ENCODE measurements at regions not wholly inside any gene's neighbourhood (a gene's known extent, or its start where the extent isn't known, plus 50 kb on each side); places are given as distances from the start of the nearest gene placed in this dataset.

DNA sequence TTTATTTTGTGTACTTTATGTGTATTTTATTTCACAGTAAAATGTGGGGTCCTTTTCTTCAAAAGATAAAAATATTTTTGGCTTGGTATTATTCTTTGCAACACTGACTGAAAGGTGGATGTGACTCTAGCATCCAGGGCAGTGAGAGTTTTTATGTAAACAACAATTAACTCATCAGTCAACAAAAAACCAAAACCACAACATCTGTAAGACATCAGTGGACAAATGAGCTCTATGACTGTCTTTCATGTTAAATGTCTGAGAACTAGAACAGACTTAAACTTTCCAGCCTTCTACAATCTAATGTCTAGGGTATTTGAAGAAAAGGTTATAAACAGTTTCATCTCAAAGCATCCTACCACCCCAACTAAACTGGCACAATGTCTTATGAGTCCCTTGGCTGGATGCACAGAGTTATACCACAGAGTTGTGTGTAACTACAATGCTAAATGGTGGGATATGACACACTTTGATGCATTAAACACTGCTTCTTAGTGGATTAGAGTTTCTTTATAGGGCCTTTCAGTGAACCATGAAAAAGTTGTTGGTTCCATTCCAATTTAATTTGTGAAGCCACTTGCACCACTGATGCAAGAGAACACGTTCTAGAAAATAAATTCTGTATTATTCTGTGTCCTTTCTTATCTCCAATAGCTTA is 544.2 kb upstream of the KLF12 start:
- DNase-seq, result no peak

DNA sequence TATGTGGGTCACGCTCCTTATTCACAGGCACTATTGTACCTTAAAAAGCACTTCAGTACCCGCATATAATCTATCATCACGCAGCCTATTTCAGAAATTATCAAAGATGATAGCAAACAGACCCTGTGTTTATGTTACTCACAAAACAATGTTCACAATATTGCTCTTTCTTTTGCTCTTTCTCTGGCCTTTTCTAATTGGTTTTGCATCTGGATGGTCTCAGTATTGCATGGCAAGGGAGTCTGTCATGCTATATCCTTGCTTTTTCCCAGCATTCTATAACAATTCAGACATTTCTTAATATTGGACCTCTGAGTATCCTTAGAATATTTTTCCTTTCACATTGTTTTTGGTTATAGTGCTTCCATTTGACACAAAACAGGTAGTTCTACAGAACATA is 541.8 kb upstream of the KLF12 start:
- DNase-seq, result no peak

DNA sequence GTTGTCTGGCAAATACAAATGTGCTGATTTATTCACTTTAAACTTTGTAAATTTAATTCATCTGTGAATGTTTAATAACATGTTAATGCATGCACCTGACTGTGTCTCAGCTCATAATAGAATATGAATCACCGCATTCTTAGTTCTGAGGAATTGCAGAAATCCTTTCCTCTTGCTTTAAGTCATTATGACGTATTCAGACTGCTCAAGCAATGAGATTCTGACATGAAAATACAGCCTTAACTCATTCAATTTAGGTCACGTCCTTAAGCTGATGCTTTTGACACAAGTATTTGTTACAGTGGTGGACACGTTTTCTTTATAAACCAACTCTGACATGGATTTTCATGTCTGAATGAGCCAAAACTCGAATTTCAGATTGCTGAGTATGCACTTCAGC is 541.0 kb upstream of the KLF12 start:
- no peak for DNase-seq

DNA sequence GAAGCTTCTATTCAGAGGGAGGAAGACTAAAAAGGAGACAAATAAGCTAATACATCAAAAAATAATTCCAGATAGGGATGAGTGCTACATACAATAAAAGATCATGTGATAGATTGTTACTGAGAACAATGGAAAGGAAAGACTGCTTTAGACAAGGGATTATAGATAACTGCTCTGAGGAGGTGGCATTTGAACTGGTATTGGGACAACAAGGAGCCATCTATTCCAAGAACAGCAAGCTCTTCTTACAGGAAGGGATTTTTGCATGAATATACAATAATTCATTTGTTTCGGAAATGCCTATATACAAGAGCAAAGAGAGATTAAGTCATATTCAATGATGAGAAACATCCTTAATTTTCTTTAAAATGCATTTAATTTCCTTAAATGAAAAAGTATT is 540.5 kb upstream of the KLF12 start:
- DNase-seq, result no peak

DNA sequence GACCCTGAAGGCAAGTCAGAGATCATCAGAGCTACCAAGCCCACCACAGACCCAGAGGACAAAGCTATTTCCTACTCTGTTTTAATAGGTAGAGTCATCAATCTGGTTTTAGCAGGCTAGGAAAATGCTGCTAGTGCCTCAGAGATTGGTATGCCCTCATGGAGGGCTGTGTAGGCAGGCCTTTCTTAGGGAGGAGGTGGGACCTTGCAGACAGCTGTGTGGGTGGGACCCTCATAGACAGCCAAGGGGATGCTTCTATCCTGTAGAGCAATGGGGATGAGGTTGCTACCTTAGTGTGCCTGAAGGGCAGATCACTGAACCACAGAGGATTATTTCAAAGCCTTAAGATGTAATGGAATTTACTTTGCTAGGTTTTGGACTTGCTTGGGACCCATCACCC is 534.9 kb upstream of the KLF12 start:
- no peak for DNase-seq

DNA sequence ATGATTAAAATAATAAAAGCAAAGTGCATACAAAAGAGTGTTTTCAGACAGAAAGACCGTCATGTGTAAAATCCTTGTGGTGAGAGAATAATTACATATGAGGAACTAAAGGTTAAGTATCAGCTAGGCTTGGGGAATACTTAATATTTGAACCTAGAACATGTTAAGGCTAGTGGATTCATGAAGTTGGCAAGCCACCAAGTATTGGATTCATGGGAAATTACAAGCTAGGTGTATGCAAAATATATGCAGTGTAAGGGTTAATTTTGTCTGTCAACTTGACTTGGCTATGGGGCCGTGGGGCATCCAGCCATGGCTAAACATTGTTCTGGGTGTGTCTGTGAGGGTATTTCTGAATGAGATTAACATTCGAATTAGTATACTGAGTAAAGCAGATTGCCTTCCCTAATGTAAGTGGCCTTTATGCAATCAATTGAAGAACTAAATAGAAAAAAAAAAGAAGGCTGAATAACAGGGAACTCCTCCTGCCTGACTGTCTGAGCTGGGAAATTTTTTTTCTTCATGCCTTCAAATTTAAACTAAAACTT is 533.5 kb upstream of the KLF12 start:
- DNase-seq, result no peak

DNA sequence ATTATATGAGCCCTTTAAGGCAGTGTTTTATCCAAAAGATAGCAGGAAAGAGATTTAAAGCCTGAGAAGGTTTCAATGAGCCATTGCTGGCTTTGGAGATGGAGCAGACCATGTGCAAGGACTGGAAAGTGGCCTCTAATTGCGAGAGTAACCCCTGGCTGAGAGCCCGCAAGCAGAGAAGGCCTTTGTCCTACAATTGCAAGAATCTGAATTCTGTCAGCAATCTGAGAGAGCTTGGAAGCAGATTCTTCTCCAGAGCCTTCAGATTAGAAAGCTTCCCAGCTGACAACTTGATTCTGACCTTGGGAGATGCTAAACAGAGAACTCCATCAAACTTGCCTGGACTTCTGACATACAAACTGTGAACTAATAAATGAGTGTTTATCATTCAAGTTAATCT is 528.7 kb upstream of the KLF12 start:
- DNase-seq, result no peak

DNA sequence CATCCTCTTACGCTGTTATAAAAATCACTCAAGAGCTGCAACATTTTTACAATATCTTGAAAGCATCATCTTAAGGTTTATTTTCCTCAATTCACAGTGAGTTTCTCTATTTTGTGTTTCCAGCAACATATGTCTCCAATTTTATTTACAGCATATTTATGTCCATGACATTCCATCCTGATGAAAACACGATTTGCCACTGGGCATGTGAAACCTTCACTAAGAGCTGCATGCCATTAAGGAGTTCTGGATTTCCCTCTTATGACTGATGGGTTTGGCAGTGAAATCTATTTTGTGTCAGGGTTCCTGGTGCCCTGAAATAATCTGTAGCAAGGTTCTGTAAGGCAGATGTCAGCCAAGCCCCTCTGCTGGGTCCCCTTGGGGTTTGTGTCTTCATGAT is 527.6 kb upstream of the KLF12 start:
- DNase-seq, result no peak

DNA sequence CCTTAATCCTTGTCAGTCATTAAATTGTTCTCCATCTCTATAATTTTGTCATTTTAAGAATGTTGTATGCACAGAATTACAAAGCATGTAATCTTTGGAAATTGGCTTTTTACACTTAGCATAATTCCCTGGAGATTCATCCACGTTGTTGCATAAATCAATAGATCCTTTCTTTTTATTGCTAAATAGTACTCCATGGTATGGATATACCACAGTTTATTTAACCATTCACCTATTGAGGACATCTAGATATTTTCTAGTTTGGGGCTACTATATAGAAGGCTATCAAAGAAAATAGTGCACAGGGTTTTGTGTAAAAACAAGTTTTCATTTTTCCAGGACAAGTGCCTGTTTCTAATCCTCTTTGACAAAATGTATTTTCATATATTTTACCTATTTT is 523.6 kb upstream of the KLF12 start:
- DNase-seq, result no peak

DNA sequence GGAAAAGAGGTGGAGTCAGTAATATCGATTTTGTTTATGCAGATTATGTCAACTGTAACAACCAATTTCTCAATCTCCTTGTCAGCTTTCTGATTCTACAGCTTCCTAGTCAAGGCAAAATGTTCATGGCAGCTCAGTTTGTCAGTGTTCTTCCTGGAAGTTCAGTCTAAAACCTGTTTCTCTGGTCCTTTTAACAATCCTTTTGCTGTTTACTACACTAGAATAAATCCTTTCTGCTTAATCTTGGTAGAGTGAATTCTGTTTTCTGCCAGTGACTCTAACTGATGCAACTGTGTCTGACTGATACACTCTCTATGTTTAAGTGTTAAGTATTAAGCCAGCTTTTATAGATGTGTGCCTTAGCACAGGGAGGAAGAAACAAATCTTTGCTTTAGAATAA is 516.9 kb upstream of the KLF12 start:
- DNase-seq, result no peak

DNA sequence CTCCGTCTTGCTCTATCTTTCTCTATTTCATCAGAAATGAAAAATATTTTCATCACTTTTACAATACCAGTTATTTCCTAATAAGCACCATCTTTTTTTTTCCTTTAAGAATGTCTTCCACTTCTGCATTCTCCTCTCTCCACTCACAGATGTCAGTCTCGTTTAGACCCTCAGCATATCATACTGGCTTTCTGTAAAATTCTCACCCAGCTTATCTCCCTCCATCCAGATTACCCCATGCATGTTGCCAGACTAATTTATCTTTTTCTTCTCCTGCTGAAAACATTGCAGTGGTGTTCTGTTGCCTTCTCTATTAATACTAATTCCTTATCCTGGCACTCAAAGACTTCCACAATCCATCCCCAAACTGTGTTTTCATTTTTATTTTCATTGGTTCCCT is 513.8 kb upstream of the KLF12 start:
- no peak for DNase-seq

DNA sequence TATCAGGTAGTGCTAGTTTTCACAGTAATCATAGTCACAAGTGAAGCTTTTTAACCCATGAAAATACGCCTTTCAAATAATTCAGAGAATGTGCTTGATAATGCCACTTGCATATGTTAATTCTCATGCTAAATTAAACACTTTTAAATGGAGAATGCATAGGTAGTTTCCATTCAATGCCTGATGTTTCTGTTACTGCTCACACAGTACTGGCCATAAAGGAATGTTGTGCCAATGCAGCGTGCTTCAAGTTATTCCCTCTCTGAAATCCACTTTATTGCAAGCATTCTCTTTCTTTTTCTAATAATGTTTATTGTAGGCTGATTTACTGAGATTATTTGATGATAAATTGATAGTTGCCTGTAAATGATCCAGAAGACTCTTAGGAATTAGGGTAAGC is 513.0 kb upstream of the KLF12 start:
- DNase-seq, result no peak

DNA sequence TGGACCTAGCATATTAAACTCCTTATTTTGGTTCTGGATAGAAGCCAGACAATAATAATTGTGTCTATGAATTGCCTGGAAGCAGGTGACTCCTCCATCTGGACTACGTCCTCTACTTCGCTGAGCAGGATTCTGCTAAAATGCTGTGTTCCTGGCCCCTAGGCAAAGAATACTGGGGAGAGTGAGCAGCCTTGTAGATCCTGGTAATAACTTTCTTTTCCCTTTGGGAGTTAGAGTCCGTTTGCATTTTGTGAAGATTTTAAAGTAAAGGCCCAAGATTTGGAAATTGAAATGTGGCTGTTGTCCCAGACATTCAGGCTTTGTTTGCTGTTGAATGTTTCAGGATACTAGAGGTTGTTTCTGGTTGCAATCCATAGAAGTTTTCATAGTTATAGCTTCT is 511.9 kb upstream of the KLF12 start:
- no peak for DNase-seq

DNA sequence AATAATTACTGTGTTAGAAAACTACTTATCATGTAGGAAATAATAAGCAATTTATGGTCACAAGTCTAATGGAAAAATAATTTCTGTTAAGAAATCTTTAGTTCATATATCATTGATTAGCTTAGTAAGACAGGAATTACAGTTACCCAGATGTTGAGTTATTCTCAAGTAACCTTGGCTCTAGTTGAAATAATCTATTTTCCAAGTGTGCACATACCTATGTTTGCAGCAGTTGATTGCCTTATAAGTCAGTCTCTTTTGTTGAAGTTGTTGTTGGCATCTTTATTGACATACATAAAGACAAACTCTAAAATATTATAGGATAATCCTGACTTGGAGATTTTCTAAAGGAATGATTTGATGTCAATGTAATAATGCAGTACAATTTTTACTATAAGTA is 511.4 kb upstream of the KLF12 start:
- no peak for DNase-seq

DNA sequence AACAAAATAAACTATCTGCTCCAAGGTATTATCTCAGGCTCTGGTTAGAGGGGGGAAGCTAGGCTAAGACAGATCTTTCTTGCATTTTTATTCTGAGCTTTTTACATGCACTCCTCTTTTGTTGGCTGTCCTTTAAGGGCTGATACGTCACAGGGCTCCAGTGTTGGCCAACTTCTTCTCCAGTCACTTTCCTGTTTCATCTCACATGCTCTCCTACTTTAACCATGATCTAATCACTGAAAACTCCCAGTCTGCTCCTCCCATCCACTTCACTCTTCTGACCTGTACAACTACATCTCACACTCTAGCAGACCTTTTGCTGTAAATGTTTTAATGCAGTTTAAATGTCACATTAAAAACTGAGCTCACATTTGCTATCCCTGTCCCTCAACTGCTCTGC is 510.0 kb upstream of the KLF12 start:
- no peak for DNase-seq

DNA sequence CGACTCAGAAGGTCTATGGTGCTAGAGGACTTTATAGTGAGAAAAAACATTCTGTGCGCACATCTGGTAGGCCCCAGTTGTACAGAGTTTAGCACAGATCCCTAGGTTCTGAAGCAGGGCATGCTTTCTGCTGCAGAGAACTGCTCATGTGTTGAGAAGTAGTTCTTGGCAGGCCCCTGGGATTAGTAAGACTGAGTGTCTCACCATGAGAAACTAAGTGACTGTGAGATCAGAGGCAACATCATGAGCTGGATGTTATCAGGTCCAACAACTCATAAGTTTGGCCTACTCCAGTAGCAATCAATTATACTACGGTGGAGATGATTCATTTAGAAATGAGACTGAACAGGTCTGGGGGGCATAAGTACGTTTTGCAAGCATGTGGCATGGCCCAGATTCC is 507.4 kb upstream of the KLF12 start:
- DNase-seq, result no peak

DNA sequence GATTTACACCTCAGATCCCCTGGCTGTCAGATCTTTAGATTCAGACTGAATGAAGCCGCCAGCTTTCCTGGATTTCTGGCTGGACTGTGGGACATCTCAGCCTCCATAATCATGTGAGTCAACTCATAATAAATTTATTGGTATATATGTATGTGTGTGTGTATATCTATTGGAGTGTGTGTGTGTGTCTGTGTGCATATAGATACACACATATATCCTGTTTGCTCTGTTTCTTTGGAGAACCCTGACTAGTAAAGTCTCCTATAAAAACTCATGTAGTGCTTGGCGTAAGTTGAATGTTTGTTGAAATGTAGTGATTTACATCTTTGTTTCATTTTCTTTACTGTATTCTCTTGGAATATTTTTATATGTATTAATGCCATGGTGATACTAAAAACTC is 499.5 kb upstream of the KLF12 start:
- DNase-seq, result no peak

DNA sequence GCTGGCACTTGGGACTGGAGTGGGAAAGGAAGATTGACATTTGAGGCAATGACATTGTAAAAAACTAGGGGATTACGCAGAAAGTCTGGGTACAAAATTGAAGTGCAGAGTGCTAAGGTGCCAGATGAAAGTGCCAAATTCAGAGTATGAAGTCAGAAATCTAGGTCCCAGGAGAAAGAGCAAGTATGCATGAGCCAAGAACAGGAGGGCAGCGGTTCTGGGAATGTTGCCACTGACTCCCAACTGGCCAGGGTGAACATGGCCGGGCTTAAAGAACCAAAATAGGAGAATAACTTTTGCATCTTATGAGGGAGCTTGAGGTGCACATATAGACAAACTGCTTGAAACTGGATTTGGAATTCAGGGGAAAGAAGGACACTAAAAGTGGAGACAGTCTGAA is 495.8 kb upstream of the KLF12 start:
- DNase-seq, result no peak

DNA sequence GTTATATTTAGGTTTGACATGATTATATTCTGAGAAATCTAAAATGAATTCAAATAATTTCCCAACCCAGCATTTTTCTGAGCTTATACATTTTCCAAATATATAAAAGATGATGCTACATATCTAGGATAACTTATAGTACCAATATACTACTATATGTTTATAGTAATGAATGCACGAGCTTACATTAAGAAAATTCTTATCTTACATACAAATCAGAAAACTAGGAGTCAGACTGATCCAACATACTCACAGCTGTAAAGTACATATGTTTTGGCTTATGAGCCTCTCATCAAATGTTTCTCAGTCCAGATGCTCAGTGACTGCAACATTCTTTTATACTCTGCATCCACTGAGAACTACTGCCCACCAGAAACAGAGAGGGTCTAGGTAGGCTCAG is 491.3 kb upstream of the KLF12 start:
- no peak for DNase-seq

DNA sequence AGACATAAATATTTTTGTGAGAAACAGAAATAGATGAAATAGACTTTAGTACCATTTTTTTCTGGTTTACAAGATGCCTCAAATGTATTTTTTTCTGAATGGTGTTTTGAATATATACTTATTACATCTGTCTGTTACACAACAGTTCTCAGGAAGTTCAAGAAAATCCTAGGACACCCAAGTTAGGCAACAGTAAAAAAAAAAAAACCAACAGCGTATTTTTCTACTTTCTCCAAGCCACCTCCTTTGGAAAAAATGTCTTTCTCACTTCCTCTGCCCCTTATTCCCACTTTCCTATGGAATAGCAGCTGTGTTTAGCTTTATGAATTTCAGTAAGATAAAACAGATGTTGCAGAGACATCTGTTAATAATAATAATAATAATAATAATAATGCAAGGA is 489.6 kb upstream of the KLF12 start:
- no peak for DNase-seq

DNA sequence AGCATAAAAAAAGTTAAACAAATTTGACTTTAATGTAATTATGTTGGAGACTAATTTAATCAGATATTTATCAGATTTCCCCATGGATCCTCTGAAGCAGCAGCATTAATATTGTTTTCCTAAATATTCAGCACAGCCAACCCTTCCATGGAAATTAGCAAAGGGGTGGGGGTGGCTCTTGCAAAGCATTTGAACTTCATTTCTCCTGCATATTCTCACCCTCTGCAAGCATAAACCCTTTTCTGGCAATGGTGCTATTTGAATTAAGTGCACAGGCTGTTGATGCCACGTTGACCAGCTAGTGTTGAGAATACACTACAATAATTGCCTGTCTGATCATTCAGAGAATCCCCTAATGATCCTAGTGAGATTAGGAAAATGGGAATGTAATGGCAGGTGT is 488.1 kb upstream of the KLF12 start:
- no peak for DNase-seq

DNA sequence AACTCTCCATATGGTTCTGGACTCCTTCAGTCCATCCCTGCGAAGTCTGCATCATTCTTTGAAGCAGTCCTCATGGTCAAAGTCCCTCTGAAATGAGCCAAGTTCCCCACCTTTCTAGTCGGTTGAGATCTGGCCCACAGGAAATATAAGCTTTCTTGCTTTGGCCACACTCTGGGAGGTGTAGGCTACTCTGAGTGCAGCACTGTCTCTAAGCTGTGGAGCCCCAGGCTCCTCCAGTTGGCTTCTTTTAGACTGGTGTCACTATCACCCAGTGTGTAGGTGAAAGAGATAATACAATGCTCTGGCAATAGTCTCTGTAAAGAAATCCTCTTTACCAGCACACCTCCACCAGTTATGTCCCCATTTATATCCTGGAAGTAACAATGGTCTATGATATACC is 486.5 kb upstream of the KLF12 start:
- no peak for DNase-seq

DNA sequence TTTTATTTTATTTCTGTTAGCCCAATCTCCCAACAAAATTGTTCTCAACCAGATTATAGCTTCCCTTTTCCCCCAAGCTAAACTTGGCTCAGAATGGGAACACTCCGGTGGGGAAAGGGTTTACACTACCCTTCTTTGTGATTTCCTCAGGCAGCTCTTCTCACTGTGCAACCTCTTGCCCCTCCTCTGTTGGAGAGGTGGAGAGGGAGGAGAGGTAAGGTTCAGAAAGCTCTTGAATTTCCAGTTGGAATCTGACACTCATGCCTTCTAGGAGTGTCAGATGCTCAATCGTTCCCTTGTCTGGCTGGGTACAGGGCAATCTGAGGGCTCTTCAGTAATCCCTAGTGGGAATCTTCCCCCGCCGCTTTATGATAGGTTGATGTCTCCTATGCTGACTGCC is 486.1 kb upstream of the KLF12 start:
- DNase-seq, result no peak

DNA sequence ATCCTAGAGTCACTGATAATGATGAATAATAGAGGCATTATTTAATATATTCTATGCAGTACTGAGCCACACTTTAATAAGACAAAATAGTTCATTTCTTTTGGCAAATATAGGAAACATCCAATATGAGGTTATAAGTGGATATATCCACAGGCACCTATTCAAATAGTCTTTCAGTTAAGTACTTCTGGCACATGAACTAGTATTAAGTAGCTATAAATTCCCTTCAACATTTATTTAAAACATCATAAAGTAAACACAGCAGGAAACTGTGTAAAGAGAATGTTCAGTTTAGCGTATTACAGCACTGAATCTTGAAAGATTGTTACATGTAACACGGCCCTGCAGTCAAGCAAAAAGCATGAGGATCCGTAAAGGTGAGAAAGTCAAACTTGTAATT is 463.3 kb upstream of the KLF12 start:
- no peak for DNase-seq
